Muscle layer of duodenum (tissue), 2 donors: ENCODE measurements at regions not wholly inside any gene's neighbourhood (a gene's known extent, or its start where the extent isn't known, plus 50 kb on each side); places are given as distances from the start of the nearest gene placed in this dataset.

Experiments used
- H3K27ac ChIP-seq: one replicate; pipeline ENCODE4 v1.7.0; 2013; ENCODE audit warnings: mild to moderate bottlenecking, low read length
- H3K27me3 ChIP-seq: one replicate; pipeline ENCODE4 v1.7.0; 2013; ENCODE audit warnings: low read depth, mild to moderate bottlenecking, control low read depth, low read length
- H3K36me3 ChIP-seq, 2 donors: one replicate each; pipeline ENCODE4 v1.7.0; 2013; ENCODE audit warnings: low read length in 2 of 2, control low read depth in 1 of 2, mild to moderate bottlenecking in 1 of 2; ENCODE audit not compliant: insufficient read depth in 2 of 2, control insufficient read depth in 1 of 2
- H3K4me1 ChIP-seq, 2 donors: one replicate each; pipeline ENCODE4 v1.7.0; 2013; ENCODE audit warnings: low read length in 2 of 2, mild to moderate bottlenecking in 2 of 2, control low read depth in 1 of 2, moderate library complexity in 1 of 2; ENCODE audit not compliant: insufficient read depth in 2 of 2, control insufficient read depth in 1 of 2
- H3K4me3 ChIP-seq, 2 donors: one replicate each; pipeline ENCODE4 v1.7.0; 2013; ENCODE audit warnings: low read length in 2 of 2, low read depth in 1 of 2, mild to moderate bottlenecking in 1 of 2
- H3K9me3 ChIP-seq, 2 donors: one replicate each; pipeline ENCODE4 v1.7.0; 2013; ENCODE audit warnings: low read length in 2 of 2, control low read depth in 1 of 2, mild to moderate bottlenecking in 1 of 2; ENCODE audit not compliant: control insufficient read depth in 1 of 2
- donor health status: healthy.

GRCh38 chr17:74070998-74071679 lies 132.3 kb upstream of the RPL38 start:
- Histone ChIP-seq H3K36me3 (no peaks in the 10 kb centered on the region), H3K4me1 (no peaks in the 10 kb centered on the region), H3K27me3 (no peaks in the 10 kb centered on the region), H3K9me3 (peaks cover 8 to 27% of the 10 kb centered on the region in 2 donors), H3K4me3 (no peak overlapping the region), H3K27ac (no peak overlapping the region)

- Histone ChIP-seq H3K36me3 (no peaks in the 10 kb centered on the region), H3K9me3 (peaks cover 8 to 31% of the 10 kb centered on the region in 2 donors), H3K27ac (no peak overlapping the region), H3K4me3 (no peak overlapping the region), H3K27me3 (no peaks in the 10 kb centered on the region), H3K4me1 (no peaks in the 10 kb centered on the region)
Observed at GRCh38 chr17:74072340-74072739, 131.1 kb upstream of the RPL38 start.

DNA sequence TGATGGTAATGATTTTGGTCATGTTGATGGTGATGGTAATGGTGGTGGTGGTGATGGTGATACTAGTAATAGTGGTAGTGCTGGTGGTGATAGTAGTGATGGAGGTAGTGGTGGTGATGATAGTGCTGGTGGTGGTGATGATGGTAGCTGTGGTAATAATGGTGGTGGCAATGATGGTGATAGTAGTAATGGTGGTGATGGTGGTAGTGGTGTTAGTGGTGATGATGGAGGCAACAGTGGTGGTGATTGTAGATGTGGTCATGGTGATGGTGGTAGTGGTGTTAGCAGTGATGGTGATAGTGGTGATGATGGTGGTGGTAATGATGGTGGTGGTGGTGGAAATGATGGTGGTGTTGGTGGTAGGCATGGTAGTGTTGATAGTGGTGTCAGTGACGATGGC lies 127.0 kb upstream of the RPL38 start:
- Histone ChIP-seq H3K9me3 (peaks cover 8 to 26% of the 10 kb centered on the region in 2 donors), H3K4me3 (no peak overlapping the region), H3K27ac (no peak overlapping the region), H3K36me3 (no peaks in the 10 kb centered on the region), H3K27me3 (no peaks in the 10 kb centered on the region), H3K4me1 (no peaks in the 10 kb centered on the region)

- H3K27ac ChIP-seq, result no peak overlapping the region
- H3K4me1 ChIP-seq, result no peaks in the 10 kb centered on the region
- H3K4me3 ChIP-seq, result no peak overlapping the region
Observed at GRCh38 chr17:74077231-74077630, 126.2 kb upstream of the RPL38 start.

DNA sequence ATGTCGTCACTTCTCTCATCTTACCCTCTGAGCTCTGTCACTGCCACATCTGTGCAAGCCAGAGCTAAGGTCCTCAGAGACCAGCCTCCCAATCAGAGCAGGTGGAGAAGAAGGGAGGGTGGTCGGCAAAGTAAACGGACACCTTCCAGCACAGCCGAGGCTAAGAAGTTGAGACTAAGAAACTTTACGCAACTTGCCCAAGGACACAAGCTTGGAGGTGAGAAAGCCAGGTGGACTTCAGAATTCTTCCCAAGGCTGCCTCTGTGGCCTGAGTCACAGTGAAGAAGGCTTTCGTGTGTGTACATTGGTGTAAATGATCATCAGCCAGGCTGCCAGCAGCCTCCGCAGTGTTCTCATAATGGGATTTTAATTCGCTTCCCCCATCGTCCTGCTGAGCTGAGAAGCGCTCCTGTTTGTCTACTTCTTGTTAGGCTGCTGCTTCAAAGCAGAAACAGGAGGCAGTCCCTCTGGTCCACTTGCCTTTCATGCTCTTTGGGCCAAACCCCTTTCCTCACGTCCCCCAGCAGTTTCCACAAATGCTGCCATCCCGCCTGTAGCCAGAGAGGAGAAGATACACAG lies 125.0 kb upstream of the RPL38 start:
- Histone ChIP-seq H3K27ac (no peak overlapping the region), H3K4me3 (no peak overlapping the region), H3K27me3 (no peaks in the 10 kb centered on the region)

More at GRCh38 chr17:74077231-74077630, 126.2 kb upstream of the RPL38 start:
- H3K36me3 ChIP-seq, result no peaks in the 10 kb centered on the region
- H3K27me3 ChIP-seq, result no peaks in the 10 kb centered on the region
- peaks cover 8 to 23% of the 10 kb centered on the region in 2 donors for H3K9me3 ChIP-seq

GRCh38 chr17:74079537-74080300 lies 123.8 kb upstream of the RPL38 start:
- no peak overlapping the region for H3K27ac ChIP-seq
- H3K4me1 ChIP-seq, result no peaks in the 10 kb centered on the region
- no peaks in the 10 kb centered on the region for H3K27me3 ChIP-seq
- no peaks in the 10 kb centered on the region for H3K36me3 ChIP-seq
- H3K4me3 ChIP-seq, result no peak overlapping the region
- H3K9me3 ChIP-seq, result peaks cover 0 to 6% of the 10 kb centered on the region in 2 donors

More for the DNA sequence above, 125.0 kb upstream of the RPL38 start:
- H3K4me1 ChIP-seq, result no peaks in the 10 kb centered on the region
- no peaks in the 10 kb centered on the region for H3K36me3 ChIP-seq
- H3K9me3 ChIP-seq, result peaks cover 3 to 19% of the 10 kb centered on the region in 2 donors

DNA sequence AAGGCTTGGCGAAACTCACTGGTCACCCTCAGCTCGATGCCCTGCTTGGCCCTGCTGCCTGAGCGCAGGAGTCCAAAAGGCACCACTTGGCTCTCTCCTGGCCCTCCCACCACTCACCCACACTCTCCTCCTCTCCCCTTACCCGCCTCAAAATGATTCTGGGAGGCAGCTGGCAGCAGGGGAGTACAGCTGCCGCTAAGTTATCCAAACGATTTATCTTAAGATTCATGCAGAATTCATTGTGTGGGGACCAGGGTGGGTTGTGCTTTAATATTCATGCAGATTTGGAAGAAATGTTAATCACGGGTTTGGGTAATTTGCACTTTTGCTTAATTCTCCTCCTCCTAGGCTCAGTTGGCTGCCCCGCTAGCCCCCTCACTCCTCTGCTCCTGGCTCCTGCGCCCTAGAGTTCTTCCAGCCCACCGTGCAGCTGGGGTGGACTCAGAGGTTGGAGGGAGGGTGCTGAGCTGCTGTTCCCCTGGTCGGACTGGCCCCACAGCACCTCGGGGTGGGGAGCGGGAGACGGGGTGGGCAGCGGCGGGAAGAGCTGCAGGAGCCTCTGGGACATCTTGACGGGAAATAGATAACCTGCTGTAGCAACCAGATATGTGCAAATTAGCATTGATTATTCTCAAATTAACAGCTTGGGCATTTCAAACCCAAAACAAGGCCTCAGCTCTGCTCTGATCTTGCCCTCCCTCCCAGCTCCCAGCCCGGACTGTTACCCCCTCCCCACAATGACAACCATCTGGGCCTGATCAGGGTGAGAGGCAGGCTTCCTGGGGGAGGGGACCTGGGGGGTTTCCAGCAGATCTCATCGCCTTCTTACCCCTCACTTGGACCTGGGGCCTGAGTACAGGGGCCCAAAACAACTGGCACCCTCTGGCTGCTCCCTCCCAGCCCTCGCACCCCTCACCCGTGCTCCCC lies 122.6 kb upstream of the RPL38 start:
- H3K4me3 ChIP-seq, result no peak overlapping the region
- H3K27me3 ChIP-seq, result no peaks in the 10 kb centered on the region
- no peak overlapping the region for H3K27ac ChIP-seq
- H3K36me3 ChIP-seq, result no peaks in the 10 kb centered on the region
- peaks cover 0 to 11% of the 10 kb centered on the region in 2 donors for H3K9me3 ChIP-seq
- H3K4me1 ChIP-seq, result no peaks in the 10 kb centered on the region

GRCh38 chr17:74082886-74083285 lies 120.6 kb upstream of the RPL38 start:
- no peak overlapping the region for H3K4me3 ChIP-seq
- H3K27ac ChIP-seq, result no peak overlapping the region
- H3K36me3 ChIP-seq, result no peaks in the 10 kb centered on the region
- peaks cover 0 to 5% of the 10 kb centered on the region in 2 donors for H3K9me3 ChIP-seq
- no peaks in the 10 kb centered on the region for H3K4me1 ChIP-seq
- H3K27me3 ChIP-seq, result no peaks in the 10 kb centered on the region

- Histone ChIP-seq H3K4me1 (no peaks in the 10 kb centered on the region), H3K27ac (no peak overlapping the region), H3K27me3 (no peaks in the 10 kb centered on the region), H3K4me3 (no peak overlapping the region), H3K36me3 (no peaks in the 10 kb centered on the region), H3K9me3 (peaks cover 0 to 5% of the 10 kb centered on the region in 2 donors)
Observed at GRCh38 chr17:74083321-74083720, 120.2 kb upstream of the RPL38 start.

GRCh38 chr17:74085434-74085833 lies 118.0 kb upstream of the RPL38 start:
- Histone ChIP-seq H3K4me1 (no peaks in the 10 kb centered on the region), H3K27ac (no peak overlapping the region), H3K36me3 (no peaks in the 10 kb centered on the region), H3K9me3 (peaks cover 0 to 11% of the 10 kb centered on the region in 2 donors), H3K4me3 (no peak overlapping the region), H3K27me3 (no peaks in the 10 kb centered on the region)
